ENCODE measurements at regions not wholly inside any gene's neighbourhood (a gene's known extent, or its start where the extent isn't known, plus 50 kb on each side); places are given as distances from the start of the nearest gene placed in this dataset.

DNA sequence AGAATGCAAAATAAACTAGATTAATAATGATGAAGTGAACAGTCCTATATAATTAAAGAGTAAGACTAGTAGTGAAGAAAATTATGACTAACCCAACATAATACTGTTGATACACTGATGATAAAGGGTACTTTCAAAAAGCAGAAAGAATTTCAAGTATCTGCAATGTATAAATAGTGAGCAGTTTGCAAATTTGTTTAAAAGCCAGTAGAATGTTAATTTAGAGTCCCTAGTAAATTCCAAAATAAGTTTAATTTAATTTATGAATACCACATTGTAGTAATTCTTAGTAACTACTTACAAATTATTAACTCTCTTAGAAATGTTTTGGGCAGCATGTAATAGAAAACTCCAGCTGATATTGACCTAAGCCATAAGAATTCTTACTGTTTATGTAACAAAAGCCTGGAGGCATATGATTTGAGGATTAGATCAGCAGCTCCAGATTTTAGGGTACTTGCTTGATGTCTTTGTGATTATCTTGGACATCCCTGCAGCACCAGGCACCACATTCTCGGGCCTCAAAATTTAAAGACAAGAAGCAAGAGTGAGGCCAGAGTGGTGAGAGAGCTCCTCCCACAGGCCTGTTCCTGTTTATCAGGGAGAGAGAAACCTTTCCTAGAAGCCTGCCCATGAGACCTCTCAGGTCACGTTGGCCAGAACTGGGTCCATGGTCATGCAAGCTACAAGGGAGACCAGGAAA, 67.6 kb upstream of the TDRD3 start:
- TF ChIP-seq SIN3A (IDR thresholded peaks at IDR 0.05; ENCODE audit: borderline replicate concordance, insufficient read depth, low read length), result no peak
- TF ChIP-seq REST (IDR thresholded peaks at IDR 0.05; ENCODE audit: insufficient read depth in 1 of 2, low read depth in 2 of 2, low read length in 2 of 2), result no peak
- TF ChIP-seq FOXP2 (optimal IDR thresholded peaks at IDR 0.05; ENCODE audit: borderline replicate concordance, extremely low read depth, extremely low read length, insufficient read depth), result no peak

All from PFSK-1 (cell line).